ENCODE measurements at regions not wholly inside any gene's neighbourhood (a gene's known extent, or its start where the extent isn't known, plus 50 kb on each side); places are given as distances from the start of the nearest gene placed in this dataset.

DNA sequence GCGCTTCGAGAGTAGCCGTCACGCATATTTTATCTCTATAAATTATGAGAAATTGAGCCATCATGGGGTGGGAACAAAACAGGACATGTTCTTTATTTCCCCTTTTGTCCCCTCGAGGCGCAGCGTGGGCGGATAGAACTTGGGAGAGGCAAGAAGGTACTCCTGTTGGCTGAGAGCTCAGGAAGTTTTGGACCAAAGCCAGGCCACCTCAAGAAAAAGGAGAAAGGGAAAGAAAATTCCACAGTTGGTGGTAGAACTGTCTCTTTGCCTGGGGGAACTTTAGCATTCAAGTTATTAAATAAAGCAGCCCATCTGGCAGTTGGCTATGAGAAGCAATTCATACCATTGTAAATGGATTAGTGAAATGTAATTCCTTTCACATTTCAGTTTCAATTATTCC is 76.4 kb upstream of the DSCAM start:
- Mint-ChIP-seq H3K4me1 (no peaks in the 10 kb centered on the region), H3K27ac (no peak overlapping the region), H3K4me3 (no peak overlapping the region), H3K27me3 (no peaks in the 10 kb centered on the region), H3K9me3 (ENCODE audit: insufficient read depth) (peaks cover 2% of the 10 kb centered on the region)
- Histone ChIP-seq H3K4me3 (ENCODE audit: control extremely low read depth in 1 of 5, extremely low read depth in 1 of 5, insufficient read depth in 1 of 5, low read depth in 2 of 5, low read length in 4 of 5) (no peak overlapping the region), H3K9me3 (ENCODE audit: control extremely low read depth in 1 of 3, control insufficient read depth in 2 of 3, insufficient read depth in 1 of 3, low read length in 2 of 3) (peaks cover 0 to 7% (median 5%) of the 10 kb centered on the region in 3 donors), H3K4me1 (ENCODE audit: control insufficient read depth in 2 of 2, insufficient read depth in 2 of 2, low read length in 2 of 2) (no peaks in the 10 kb centered on the region), H2AFZ (ENCODE audit: insufficient read depth, low read depth, low read length, poor library complexity, severe bottlenecking) (no peak overlapping the region), H3K36me3 (replicated peaks in 1 of 2; ENCODE audit: control extremely low read depth in 1 of 2, control insufficient read depth in 1 of 2, extremely low read depth in 1 of 2, insufficient read depth in 2 of 2, low read length in 1 of 2) (no peaks in the 10 kb centered on the region), H3K4me2 (replicated peaks; ENCODE audit: low read depth, low read length, poor library complexity, severe bottlenecking) (no peak overlapping the region), H3K27me3 (replicated peaks in 1 of 4; ENCODE audit: control extremely low read depth in 1 of 4, control insufficient read depth in 3 of 4, insufficient read depth in 4 of 4, low read length in 3 of 4) (no peaks in the 10 kb centered on the region), H3K9ac (ENCODE audit: low read length) (no peak overlapping the region), H3K27ac (ENCODE audit: low read length in 2 of 2) (no peak overlapping the region), H3K79me2 (ENCODE audit: control insufficient read depth, insufficient read depth, low read length) (no peaks in the 10 kb centered on the region), H4K20me1 (ENCODE audit: control insufficient read depth, insufficient read depth, low read length, poor library complexity, severe bottlenecking) (no peaks in the 10 kb centered on the region)
- DNase-seq: no peak
- ChIA-PET POLR2A (no interaction called here), CTCF (no interaction called here)
- intact Hi-C loops (cut with micrococcal nuclease): no loop called here
- WGBS (ENCODE audit: insufficient coverage): 90% methylated on average over 4 of the region's 8 CpGs
- TF ChIP-seq EZH2 (IDR thresholded peaks at IDR 0.05; ENCODE audit: borderline replicate concordance, insufficient read depth, low read depth, low read length, poor library complexity, severe bottlenecking) (no peak), CTCF (IDR thresholded peaks at IDR 0.05) (no peak)
- no peak for ATAC-seq (ENCODE audit: low read depth)

- no peaks in the 10 kb centered on the region for H3K4me1 Mint-ChIP-seq
- Histone ChIP-seq H3K36me3 (replicated peaks in 1 of 2; ENCODE audit: control extremely low read depth in 1 of 2, control insufficient read depth in 1 of 2, extremely low read depth in 1 of 2, insufficient read depth in 2 of 2, low read length in 1 of 2) (no peaks in the 10 kb centered on the region), H3K79me2 (ENCODE audit: control insufficient read depth, insufficient read depth, low read length) (no peaks in the 10 kb centered on the region), H3K27me3 (replicated peaks in 1 of 4; ENCODE audit: control extremely low read depth in 1 of 4, control insufficient read depth in 3 of 4, insufficient read depth in 4 of 4, low read length in 3 of 4) (no peaks in the 10 kb centered on the region), H3K4me2 (replicated peaks; ENCODE audit: low read depth, low read length, poor library complexity, severe bottlenecking) (no peak overlapping the region), H3K9ac (ENCODE audit: low read length) (no peak overlapping the region), H3K4me1 (ENCODE audit: control insufficient read depth in 2 of 2, insufficient read depth in 2 of 2, low read length in 2 of 2) (no peaks in the 10 kb centered on the region), H3K27ac (ENCODE audit: low read length in 2 of 2) (no peak overlapping the region), H4K20me1 (ENCODE audit: control insufficient read depth, insufficient read depth, low read length, poor library complexity, severe bottlenecking) (no peaks in the 10 kb centered on the region), H2AFZ (ENCODE audit: insufficient read depth, low read depth, low read length, poor library complexity, severe bottlenecking) (no peak overlapping the region), H3K9me3 (ENCODE audit: control extremely low read depth in 1 of 3, control insufficient read depth in 2 of 3, insufficient read depth in 1 of 3, low read length in 2 of 3) (peaks cover 0 to 7% (median 7%) of the 10 kb centered on the region in 3 donors), H3K4me3 (ENCODE audit: control extremely low read depth in 1 of 5, extremely low read depth in 1 of 5, insufficient read depth in 1 of 5, low read depth in 2 of 5, low read length in 4 of 5) (no peak overlapping the region)
- H3K9me3 Mint-ChIP-seq (ENCODE audit: insufficient read depth): peaks cover 2% of the 10 kb centered on the region
- DNase-seq (no peak), ATAC-seq (ENCODE audit: low read depth) (no peak)
- intact Hi-C loops (cut with micrococcal nuclease): no loop called here
- TF ChIP-seq EZH2 (IDR thresholded peaks at IDR 0.05; ENCODE audit: borderline replicate concordance, insufficient read depth, low read depth, low read length, poor library complexity, severe bottlenecking) (no peak), CTCF (IDR thresholded peaks at IDR 0.05) (no peak)
- H3K27ac Mint-ChIP-seq: no peak overlapping the region
- ChIA-PET POLR2A (no interaction called here), CTCF (no interaction called here)
- no peaks in the 10 kb centered on the region for H3K27me3 Mint-ChIP-seq
- WGBS (ENCODE audit: insufficient coverage): 90% methylated on average over 7 of the region's 7 CpGs
- no peak overlapping the region for H3K4me3 Mint-ChIP-seq
These were observed 76.9 kb upstream of the DSCAM start for GRCh38 chr21:40923901-40924300.
